ENCODE measurements at regions not wholly inside any gene's neighbourhood (a gene's known extent, or its start where the extent isn't known, plus 50 kb on each side); places are given as distances from the start of the nearest gene placed in this dataset.

GRCh38 chr16:79661578-79661977 lies 61.0 kb upstream of the MAF start:
- Histone ChIP-seq H3K9me3 (ENCODE audit: control insufficient read depth, low read length) (no peaks in the 10 kb centered on the region), H3K27ac (ENCODE audit: insufficient read depth, low read depth, low read length, poor library complexity, severe bottlenecking) (no peak overlapping the region), H3K4me3 (ENCODE audit: insufficient read depth, low read depth, low read length) (no peak overlapping the region), H3K36me3 (ENCODE audit: control insufficient read depth, insufficient read depth, low read length) (no peaks in the 10 kb centered on the region), H3K4me1 (ENCODE audit: control insufficient read depth, insufficient read depth, low read length) (peaks cover 5% of the 10 kb centered on the region), H3K27me3 (ENCODE audit: control insufficient read depth, insufficient read depth, low read length, poor library complexity, severe bottlenecking) (no peaks in the 10 kb centered on the region)
- WGBS, 2 experiments: 90 to 93% methylated on average over 5 of the region's 5 CpGs

GRCh38 chr16:79659344-79659743 lies 58.8 kb upstream of the MAF start:
- H3K36me3 ChIP-seq (ENCODE audit: control insufficient read depth, insufficient read depth, low read length): no peaks in the 10 kb centered on the region
- H3K4me3 ChIP-seq (ENCODE audit: insufficient read depth, low read depth, low read length): no peak overlapping the region
- H3K4me1 ChIP-seq (ENCODE audit: control insufficient read depth, insufficient read depth, low read length): peaks cover 9% of the 10 kb centered on the region
- no peaks in the 10 kb centered on the region for H3K27me3 ChIP-seq (ENCODE audit: control insufficient read depth, insufficient read depth, low read length, poor library complexity, severe bottlenecking)
- H3K9me3 ChIP-seq (ENCODE audit: control insufficient read depth, low read length): no peaks in the 10 kb centered on the region
- no peak overlapping the region for H3K27ac ChIP-seq (ENCODE audit: insufficient read depth, low read depth, low read length, poor library complexity, severe bottlenecking)
- WGBS, 2 experiments: 91 to 94% methylated on average over 5 of the region's 5 CpGs

GRCh38 chr16:79658301-79659033 lies 57.9 kb upstream of the MAF start:
- Histone ChIP-seq H3K36me3 (ENCODE audit: control insufficient read depth, insufficient read depth, low read length) (no peaks in the 10 kb centered on the region), H3K4me1 (ENCODE audit: control insufficient read depth, insufficient read depth, low read length) (peaks cover 9% of the 10 kb centered on the region), H3K27ac (ENCODE audit: insufficient read depth, low read depth, low read length, poor library complexity, severe bottlenecking) (no peak overlapping the region), H3K27me3 (ENCODE audit: control insufficient read depth, insufficient read depth, low read length, poor library complexity, severe bottlenecking) (no peaks in the 10 kb centered on the region), H3K9me3 (ENCODE audit: control insufficient read depth, low read length) (no peaks in the 10 kb centered on the region), H3K4me3 (ENCODE audit: insufficient read depth, low read depth, low read length) (no peak overlapping the region)
- WGBS, 2 experiments: 96 to 97% methylated on average over 22 of the region's 22 CpGs

- no peaks in the 10 kb centered on the region for H3K36me3 ChIP-seq (ENCODE audit: control insufficient read depth, insufficient read depth, low read length)
- WGBS, 2 experiments: 88 to 90% methylated on average over 3 to 6 of the region's 6 CpGs
These were observed 56.1 kb upstream of the MAF start for GRCh38 chr16:79656553-79657115.

GRCh38 chr16:79653373-79653891 lies 52.9 kb upstream of the MAF start:
- H3K27me3 ChIP-seq (ENCODE audit: control insufficient read depth, insufficient read depth, low read length, poor library complexity, severe bottlenecking): no peaks in the 10 kb centered on the region
- no peak overlapping the region for H3K4me3 ChIP-seq (ENCODE audit: insufficient read depth, low read depth, low read length)
- H3K9me3 ChIP-seq (ENCODE audit: control insufficient read depth, low read length): no peaks in the 10 kb centered on the region
- WGBS, 2 experiments: 93 to 94% methylated on average over 6 of the region's 6 CpGs
- peaks cover 9% of the 10 kb centered on the region for H3K4me1 ChIP-seq (ENCODE audit: control insufficient read depth, insufficient read depth, low read length)
- H3K27ac ChIP-seq (ENCODE audit: insufficient read depth, low read depth, low read length, poor library complexity, severe bottlenecking): no peak overlapping the region
- H3K36me3 ChIP-seq (ENCODE audit: control insufficient read depth, insufficient read depth, low read length): no peaks in the 10 kb centered on the region

More at GRCh38 chr16:79656553-79657115, 56.1 kb upstream of the MAF start:
- no peaks in the 10 kb centered on the region for H3K27me3 ChIP-seq (ENCODE audit: control insufficient read depth, insufficient read depth, low read length, poor library complexity, severe bottlenecking)
- H3K4me1 ChIP-seq (ENCODE audit: control insufficient read depth, insufficient read depth, low read length): peaks cover 9% of the 10 kb centered on the region
- H3K9me3 ChIP-seq (ENCODE audit: control insufficient read depth, low read length): no peaks in the 10 kb centered on the region
- no peak overlapping the region for H3K4me3 ChIP-seq (ENCODE audit: insufficient read depth, low read depth, low read length)
- H3K27ac ChIP-seq (ENCODE audit: insufficient read depth, low read depth, low read length, poor library complexity, severe bottlenecking): no peak overlapping the region

- Histone ChIP-seq H3K27me3 (ENCODE audit: control insufficient read depth, insufficient read depth, low read length, poor library complexity, severe bottlenecking) (no peaks in the 10 kb centered on the region), H3K4me1 (ENCODE audit: control insufficient read depth, insufficient read depth, low read length) (peaks cover 2% of the 10 kb centered on the region), H3K27ac (ENCODE audit: insufficient read depth, low read depth, low read length, poor library complexity, severe bottlenecking) (no peak overlapping the region), H3K36me3 (ENCODE audit: control insufficient read depth, insufficient read depth, low read length) (no peaks in the 10 kb centered on the region), H3K9me3 (ENCODE audit: control insufficient read depth, low read length) (no peaks in the 10 kb centered on the region), H3K4me3 (ENCODE audit: insufficient read depth, low read depth, low read length) (no peak overlapping the region)
- 93 to 94% methylated on average over 7 of the region's 7 CpGs for WGBS, 2 experiments
These were observed 50.8 kb upstream of the MAF start for GRCh38 chr16:79651363-79651762.
